SW 1271 (cell line): ENCODE measurements at regions not wholly inside any gene's neighbourhood (a gene's known extent, or its start where the extent isn't known, plus 50 kb on each side); places are given as distances from the start of the nearest gene placed in this dataset.

ENCODE experiments used
- DNase-seq, 2 experiments: peaks; one replicate each; lab custom pipeline; 2025; lab: John Stamatoyannopoulos, UW

DNA sequence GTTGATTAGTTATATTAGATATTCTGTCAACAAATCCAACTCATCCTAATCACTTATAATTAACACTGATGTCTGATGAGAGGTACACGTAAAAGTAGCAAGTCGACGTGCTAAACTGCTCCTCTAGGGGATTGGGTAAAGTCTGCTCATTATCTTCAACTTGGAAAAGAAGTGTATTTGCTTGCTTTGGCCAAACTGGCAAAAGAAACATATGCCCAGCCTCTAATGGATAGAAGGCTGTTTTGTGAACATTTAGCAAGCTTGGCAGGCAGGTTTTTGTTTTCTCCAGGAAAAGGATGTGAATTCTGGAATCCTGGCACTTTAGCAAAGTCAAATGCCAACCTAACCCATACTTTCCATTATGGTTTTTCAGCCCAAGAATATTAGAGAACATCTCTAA, 264.8 kb downstream of the TBL1XR1 start:
- no peak for DNase-seq

DNA sequence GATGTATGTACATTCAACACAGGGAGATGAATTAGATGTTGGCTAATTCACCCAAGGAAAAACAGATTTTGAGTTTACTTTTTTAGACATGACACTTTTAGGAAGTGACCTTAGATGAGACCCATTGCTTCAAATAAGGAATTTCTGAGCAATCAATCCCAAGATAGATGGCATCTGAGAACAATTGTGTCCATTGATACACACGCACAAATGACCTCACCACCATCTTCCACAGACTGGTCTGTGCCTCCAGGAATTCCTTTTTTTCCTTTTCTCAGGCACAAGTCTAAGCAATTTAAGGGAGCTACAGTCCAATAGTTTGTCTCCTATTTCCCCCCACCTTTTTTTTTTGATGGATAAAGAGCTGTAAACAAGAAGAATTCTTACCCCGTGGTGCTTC, 265.3 kb downstream of the TBL1XR1 start:
- DNase-seq, result no peak

DNA sequence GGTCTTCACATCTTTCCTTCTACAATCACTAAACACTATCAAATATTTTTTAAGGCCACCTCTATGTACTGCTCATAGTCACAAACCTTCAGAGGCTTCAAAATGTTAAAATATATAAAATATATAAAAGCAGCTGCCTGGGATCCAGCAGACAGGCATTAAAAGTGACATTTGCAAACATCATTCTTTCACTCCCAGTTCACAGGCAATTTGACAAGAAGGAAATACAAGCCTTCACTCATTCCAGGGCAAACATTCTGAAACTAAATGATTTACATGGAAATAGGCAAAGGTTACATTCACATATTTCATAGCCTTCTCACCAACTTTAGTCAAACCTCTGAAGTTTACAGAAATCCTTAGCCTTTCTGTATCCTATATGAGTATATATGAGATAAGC, 266.3 kb downstream of the TBL1XR1 start:
- no peak for DNase-seq

DNA sequence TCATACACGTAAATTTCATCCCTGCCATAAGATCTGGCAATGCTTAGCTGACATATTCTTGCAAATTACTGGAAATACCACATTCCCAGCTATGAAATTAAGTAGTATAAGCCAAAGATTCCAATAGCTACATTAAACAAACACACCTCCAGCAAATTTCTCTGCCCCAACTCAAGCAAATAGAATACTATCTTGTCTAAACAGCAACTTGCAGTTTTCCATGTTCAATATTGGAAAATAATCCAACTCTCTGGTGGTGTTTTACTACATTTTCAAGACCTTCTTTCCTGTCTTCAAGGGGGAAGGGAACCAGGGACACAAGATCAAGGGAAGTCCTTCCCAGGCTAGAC, 268.7 kb downstream of the TBL1XR1 start:
- DNase-seq, result no peak

DNA sequence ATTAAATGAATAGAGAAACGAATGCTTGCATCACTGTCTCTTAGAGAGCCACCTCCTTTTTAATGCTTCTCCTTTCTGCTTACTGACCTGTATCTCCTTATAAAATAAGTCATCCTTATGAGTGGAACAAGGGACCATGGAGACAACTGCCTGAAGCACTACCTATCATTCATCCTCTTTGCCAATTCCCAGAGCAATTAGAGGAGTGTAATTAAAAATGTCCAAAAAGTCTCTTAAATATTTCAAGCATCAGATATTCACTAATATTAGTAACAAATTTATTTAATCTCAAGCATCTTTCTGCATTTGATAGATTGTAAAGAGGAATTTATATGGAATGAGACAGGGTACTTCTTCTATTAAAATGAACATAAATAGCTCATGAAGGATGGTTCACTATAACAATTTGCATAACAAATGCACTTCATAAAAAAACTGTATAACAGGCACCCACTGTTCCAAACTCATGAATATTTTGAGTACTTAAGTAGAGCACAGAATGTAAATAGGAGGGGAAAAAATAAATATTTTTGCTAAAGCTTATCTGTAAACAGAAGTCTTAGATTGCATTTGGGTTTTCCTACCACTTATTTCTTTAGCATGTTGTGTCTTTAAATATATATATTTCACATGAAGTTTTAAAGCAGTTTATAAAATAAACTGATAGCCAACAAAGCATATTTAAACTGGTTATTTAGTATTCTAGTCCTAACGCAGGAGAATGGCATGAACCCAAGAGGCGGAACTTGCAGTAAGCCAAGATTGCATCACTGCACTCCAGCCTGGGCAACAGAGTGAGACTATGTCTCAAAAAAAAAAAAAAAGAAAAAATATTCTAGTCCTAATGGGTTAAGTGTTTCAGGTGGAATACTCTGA, 269.3 kb downstream of the TBL1XR1 start:
- DNase-seq, result no peak

DNA sequence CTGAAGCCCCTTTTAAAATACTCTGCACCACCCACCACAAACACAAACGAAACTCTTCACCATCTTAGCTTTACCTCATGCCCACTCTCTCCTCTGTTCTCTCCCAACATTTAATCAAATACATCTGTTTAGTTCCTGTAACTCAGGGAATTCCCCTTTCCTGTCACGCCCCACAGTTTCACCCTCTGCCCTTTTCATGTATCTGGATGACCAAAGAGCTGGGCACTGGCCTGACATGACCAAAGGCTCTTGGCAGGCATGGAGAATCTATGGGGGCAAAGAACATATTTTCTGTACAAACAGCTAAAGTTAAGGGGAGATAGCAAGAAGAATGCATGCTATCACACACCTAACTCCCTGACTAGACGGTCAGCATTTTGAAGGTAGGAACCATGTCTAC, 270.0 kb downstream of the TBL1XR1 start:
- no peak for DNase-seq

DNA sequence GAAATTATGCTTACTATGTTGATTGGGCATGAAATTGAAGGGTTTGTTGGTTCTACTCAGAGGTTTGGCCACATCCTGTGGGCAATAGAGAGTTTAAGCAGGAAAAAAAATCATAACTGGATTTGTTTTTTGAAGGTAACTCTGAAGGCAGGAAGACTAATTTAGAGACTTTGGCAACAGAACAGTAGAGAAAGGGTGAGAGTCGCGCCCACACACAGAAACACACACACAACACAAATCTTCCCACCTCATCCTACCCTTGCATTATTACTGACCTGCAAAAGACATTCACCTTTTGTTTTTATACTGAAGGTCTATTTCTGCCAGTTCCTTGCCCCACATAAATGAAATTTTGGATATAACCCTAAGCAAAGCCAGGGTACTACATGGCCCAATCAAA, 270.6 kb downstream of the TBL1XR1 start:
- no peak for DNase-seq

DNA sequence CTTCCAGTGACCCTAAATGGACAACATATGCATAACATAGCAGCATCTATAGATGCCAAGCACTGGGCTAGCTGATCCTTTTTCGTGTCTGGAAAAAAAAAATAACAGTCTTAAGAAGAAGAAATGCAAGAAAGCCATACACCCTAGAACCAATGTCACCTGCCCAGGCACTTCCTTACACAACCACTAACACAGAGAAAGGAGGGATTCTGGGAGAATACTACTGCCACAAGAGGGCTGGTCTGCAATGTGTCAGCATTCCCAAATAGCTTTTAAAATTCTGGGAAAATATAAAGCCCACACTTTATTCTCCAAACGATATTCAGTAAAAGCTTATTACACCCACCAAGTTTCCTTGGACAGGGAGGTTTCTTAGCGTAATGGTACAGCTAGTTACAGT, 271.2 kb downstream of the TBL1XR1 start:
- no peak for DNase-seq

DNA sequence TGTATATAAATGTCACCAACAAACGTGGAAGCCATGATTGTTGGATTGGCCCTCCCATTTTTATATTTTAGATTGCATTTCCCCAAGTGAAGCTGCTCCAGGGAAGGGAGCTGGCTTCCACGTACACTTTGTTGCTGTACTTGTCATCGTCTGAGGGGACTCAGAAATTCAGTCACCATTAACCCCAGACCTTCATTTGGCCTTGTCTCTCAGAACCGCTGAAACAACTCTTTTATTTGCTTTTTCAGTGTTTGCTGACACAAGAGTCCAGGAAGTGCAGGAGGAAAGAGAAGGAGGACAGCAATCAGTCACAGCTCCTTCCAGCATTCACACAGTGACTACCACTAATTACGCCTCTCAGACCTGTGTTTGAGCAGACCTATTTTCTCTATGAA, 276.5 kb downstream of the TBL1XR1 start:
- DNase-seq, result no peak

DNA sequence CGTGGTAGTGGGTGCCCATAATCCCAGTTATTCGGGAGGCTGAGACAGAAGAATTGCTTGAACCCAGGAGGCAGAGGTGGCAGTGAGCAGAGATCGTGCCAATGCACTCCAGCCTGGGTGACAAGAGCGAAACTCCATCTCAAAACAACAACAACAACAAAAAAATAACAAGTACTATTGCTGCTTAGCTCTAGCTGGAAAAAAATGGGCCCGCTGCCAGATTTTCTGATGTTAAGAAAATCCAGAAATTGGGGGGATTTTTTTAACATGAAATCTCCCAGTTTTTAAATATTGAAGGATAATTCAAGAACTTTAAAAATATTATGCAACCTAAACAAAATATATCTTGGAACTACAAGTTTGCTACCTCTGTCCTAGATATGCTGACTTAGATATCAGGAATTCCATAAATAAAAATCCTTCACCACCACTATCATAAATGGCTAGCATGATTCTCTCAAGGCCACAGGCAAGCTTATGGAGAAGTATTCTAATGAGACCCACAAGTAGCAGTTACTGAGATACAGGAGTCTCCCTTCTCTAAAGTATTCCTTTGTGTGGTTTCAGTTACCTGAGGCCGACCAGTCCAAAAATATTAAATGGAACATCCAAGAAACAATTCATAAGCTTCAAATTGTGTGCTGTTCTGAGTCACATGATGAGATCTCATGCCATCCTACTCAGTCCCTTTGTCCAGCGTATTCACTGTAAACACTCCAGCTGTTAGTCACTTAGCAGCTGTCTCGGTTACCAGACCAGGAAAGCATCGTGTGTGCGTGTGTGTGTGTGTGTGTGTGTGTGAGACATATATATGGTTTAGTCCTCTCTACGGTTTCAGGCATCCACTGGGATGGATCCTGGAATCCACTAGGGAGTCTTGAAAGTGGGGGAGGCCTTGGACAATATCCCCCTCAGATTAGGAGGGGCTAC, 277.2 kb downstream of the TBL1XR1 start:
- DNase-seq, result no peak

DNA sequence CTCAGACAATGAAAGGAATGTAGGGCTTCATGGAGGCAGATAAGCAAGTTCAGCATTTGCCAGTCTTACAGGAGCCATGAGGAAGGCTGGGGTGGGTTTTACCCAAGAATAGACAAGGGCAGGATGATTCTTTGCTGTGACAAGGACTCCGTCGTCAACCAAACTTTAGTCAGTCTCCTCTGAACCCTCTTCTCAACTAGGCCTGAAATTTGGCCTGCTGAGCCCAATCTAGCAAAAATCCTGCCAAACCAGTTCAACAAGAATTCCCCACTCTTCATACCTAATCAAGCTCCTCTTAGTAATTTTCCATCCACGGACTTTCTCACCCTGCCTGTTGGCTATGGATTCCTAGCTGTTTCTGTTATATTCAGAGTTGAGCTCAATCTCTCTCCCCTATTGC, 280.5 kb downstream of the TBL1XR1 start:
- DNase-seq, result no peak

DNA sequence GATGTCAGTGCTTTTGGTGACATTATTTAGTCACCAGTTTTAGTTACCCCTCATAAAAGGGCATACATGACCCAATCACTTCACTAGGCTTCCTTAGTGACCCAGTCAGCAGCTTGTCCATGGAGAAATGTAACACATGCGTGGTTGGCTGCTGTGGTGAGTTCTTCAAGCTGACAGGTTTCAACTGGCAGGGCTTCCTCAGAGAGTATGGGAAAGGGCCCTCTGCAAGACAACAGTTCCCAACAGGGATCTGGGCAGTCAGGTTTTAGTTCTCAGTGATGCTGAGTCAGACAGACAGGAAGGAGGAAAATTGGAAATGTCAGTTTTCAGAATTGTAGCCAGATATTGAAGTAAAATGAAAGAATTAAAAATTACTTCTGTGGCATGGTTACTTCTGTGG, 282.5 kb downstream of the TBL1XR1 start:
- DNase-seq, result no peak

DNA sequence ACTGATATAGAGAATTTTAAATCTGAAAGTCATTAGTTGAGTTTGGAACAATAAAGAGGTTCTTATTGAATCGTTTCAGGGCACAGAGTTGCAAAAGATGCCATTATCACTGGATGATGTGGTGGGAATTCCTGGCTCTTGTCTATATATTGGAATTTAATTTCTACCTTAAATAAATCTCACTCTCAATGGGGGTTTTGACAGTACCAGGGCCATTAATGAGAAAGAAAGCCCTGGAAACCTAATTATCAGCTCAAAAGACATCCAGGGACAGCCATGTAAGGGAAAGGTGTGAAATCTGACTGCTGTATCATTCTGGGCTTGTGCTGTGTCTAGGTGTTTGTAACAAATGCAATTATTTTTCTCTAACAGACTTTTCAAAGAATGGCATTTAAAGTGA, 285.7 kb downstream of the TBL1XR1 start:
- DNase-seq, result no peak

DNA sequence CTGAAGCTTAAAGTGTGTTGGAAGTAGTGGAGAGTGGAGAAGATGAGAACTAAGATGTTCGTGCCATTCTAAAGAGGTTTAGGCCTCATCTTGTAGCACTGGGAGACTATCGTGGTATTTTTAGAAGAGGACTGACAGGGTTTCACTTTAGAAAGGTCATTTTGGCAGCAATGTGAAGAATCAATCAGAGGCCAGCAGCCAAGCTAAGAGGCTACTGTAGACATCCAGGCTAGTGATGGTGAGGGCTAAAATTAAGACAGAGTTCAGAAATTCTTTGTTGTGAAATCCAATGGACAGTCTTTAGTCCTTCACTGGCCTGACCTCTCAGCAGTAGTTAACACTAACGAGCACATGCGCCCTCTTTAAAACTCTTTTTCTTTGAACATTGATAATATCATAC, 288.2 kb downstream of the TBL1XR1 start:
- no peak for DNase-seq

DNA sequence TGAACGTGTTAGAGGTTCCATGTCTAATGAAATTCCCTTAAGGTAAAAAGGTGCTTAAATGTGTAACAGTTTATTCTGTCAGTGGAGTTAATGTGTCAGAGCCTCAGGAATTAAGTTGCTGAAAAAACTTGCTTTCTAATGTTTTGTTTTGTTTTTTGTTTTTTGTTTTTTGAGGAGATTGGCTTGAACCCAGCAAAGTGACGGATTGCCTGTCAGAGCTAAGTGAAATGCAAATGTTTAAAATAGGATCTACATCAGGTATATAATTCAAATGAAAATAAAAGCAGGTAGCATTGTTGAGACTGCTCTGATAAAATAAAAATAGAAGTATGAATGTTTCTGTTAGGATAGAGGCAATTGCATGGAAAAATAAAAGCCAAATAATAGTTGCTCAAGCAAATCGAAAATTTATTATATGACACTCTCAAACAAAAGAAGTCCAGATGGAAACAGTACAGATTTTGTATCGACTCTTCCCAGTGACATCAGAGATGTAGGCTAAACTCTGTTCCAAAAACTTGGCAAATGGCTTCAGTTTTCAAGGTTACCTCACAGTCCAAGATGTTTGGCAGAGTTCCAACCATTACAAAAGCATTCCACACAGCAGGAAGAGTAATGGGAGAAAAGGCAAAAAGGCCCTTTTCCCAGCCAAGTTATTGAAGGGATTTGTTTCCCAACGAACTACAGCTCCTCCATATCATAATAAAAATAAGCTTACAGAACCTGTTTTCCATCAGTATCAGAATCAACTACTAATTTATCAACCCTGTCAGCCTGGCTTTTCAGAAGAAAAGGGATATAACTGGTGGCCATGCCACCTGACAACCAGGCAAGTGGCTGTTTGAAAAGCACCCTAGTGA, 291.0 kb downstream of the TBL1XR1 start:
- no peak for DNase-seq

DNA sequence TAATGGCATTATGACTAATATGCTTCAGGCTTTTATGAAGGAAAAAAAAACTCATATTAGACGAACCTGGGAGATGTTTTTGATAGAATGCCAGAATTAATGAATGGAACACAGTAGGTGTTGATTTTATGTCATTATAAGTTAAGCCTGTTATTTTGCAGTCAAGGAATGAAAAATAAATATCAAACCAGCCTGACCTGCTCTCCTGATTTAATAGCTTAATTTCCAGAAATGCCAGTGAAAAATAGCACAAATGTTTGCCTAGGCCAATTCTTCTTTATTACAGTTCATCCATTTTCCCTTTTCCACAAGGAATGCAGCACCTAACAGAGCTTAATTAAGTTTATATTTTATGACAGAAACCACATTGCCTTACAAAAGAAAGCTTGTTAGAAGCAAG, 292.0 kb downstream of the TBL1XR1 start:
- DNase-seq, result no peak

DNA sequence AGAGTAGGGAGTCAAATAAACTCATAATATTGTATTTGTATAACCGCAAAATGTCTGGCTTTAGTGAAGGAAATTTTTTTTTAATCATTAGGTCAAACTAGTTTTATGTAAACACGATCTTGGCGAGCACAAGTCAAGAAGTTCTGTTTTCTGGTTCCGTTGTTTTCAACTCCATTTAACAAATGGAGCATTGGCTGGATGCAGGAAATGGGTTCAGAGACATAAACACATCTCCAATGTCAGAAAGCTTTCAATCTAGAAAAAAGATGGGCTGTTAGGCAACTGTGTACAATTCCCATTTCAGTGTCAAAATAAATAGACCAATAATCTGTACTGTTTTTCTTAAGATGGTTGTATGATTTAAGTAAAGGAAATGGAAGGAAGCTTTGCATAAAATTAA, 292.8 kb downstream of the TBL1XR1 start:
- DNase-seq, result no peak

DNA sequence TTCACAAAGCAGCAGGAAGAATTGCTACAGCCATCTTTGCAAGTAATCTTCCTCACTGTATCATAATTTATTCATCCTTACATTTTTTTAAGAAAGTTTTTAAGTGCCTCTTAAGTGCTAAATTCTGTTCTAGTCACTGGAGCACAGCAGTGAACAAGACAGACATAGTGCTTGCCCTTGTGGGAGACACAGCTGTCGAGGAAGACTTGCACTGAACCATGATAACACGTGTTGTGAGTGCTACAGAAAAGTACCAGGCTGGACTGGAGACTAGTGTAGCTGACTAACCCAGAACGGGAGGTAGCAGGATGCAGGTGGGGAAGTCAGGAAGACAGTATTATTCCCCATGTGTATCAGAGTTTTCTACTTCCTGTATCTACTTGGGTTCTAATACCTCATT, 300.6 kb downstream of the TBL1XR1 start:
- DNase-seq, result no peak

DNA sequence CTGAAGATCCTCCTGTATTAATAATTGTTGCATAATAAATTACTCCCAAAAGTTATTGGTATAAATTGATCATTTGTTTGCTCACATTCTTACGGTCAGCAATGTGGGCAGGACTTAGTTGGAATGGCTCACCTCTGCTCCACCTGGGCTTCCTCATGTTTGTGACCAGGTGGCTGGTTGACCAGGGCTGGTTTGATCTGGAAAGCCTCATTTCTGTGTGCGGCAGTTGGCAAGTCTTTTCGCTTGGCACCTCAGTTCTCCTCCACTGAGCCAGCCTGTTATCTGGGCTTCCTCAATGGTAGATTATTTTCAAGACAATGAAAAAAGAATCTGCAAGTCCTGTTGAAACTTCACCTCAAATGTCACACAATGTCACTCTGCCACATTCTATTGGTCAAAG, 301.1 kb downstream of the TBL1XR1 start:
- no peak for DNase-seq

DNA sequence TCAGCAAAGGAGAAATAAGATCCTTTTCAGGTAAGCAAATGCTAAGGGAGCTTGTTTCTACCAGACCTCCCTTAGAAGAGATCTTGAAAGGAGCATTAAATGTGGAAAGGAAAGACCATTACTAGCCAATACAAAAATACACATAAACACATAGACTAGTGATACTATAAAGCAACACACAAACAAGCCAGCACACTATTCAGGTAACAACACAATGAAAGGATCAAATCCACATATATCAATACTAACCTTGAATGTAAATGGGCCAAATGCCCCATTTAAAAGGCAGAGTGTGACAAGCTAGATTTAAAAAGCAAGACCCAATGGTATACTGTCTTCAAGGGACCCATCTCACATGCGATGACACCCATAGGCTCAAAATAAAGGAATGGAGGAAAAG, 317.6 kb downstream of the TBL1XR1 start:
- no peak for DNase-seq

DNA sequence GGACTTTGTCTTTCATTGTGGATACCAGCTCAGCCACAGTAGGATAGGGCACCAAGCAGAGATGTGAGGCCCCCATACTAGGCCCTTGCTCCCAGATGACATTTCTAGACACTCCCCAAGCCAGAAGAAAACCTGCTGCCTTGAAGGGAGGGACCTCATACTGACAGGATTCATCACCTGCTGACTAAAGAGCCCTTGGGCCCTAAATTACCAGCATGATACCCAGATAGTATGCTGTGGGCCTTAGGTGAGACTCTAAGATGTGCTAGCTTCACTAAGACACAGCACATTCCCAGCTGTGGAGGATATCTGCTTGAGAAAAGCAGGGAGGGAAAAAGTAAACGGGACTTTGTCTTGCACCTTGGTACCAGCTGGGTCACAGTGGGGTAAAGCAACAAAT, 324.0 kb downstream of the TBL1XR1 start:
- DNase-seq, result no peak

DNA sequence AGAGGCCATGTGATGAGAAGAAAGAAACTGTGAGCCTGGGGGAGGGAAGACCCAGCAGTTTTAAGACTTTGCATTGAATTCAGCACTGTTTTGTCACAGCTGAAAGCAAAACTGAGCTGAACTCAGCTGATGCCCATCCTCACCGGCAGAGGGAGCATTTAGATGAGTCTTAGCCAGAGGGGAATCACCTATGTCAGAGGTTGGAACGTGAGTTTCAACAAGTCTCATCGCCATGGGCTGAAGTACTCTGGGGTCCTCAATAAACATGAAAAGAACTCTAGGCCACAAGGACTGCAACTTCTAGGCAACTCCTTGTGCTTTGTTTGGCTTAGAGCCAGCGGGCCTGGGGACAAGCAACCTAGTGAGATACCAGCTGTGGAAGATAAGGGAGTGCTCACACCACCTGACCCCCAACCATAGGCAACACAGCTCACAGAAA, 324.5 kb downstream of the TBL1XR1 start:
- DNase-seq, result peak in 1 of 2 experiments; percentile 24
